Esophagus muscularis mucosa (tissue), 4 donors: ENCODE measurements at regions not wholly inside any gene's neighbourhood (a gene's known extent, or its start where the extent isn't known, plus 50 kb on each side); places are given as distances from the start of the nearest gene placed in this dataset.

ENCODE experiments used
- DNase-seq: peaks from one replicate; pipeline ENCODE4 v3.0.0-alpha.2; 2017; ENCODE audit errors: extremely low spot score
- H3K27ac ChIP-seq, 4 donors: fragments of 200-600 bp; sonication (generic); replicated peaks in 1 of 4; 1 replicate in 3 of 4; 2 replicates in 1 of 4; pipeline ENCODE4 v1.5.1; 2016 to 2019; ENCODE audit warnings: mild to moderate bottlenecking in 1 of 4
- H3K27me3 ChIP-seq, 4 donors: fragments of 200-600 bp; sonication (generic); one replicate each; pipeline versions ENCODE4 v1.5.1 to v1.6.0; 2016 to 2019
- H3K36me3 ChIP-seq, 4 donors: fragments of 200-600 bp; sonication (generic); one replicate each; pipeline ENCODE4 v1.5.1; 2016 to 2019
- H3K4me1 ChIP-seq, 4 donors: fragments of 200-600 bp; sonication (generic); one replicate each; pipeline ENCODE4 v1.5.1; 2016 to 2019
- H3K4me3 ChIP-seq, 4 donors: fragments of 200-600 bp; sonication (generic); 1 replicate in 2 of 4; 2 replicates in 2 of 4; pipeline ENCODE4 v1.5.1; 2016 to 2019; ENCODE audit warnings: mild to moderate bottlenecking in 4 of 4, moderate library complexity in 1 of 4
- H3K9me3 ChIP-seq, 4 donors: fragments of 200-600 bp; sonication (generic); 1 replicate in 3 of 4; 2 replicates in 1 of 4; pipeline ENCODE4 v1.5.1; 2016 to 2019
- CTCF ChIP-seq, 3 experiments: fragments of 200-600 bp in 2 of 3; fragments of 450-650 bp in 1 of 3; sonication (generic) in 2 of 3; IDR thresholded peaks; one replicate each; pipeline ENCODE4 v1.5.1; 2017 to 2019; ENCODE audit warnings: antibody characterized with exemption in 3 of 3, mild to moderate bottlenecking in 2 of 3, moderate library complexity in 1 of 3
- EP300 ChIP-seq: sonication (generic); formaldehyde crosslinking; IDR thresholded peaks from one replicate; pipeline ENCODE4 v1.6.1; 2017; ENCODE audit warnings: antibody characterized with exemption
- POLR2A ChIP-seq: fragments of 450-650 bp; IDR thresholded peaks from one replicate; pipeline ENCODE4 v1.6.1; 2017; ENCODE audit warnings: antibody characterized with exemption, moderate library complexity, mild to moderate bottlenecking, low read depth
- POLR2AphosphoS5 ChIP-seq, 2 donors: sonication (generic); formaldehyde crosslinking; IDR thresholded peaks; one replicate each; pipeline ENCODE4 v1.6.1; 2017; ENCODE audit warnings: antibody characterized with exemption in 2 of 2
- WGBS: methylation state at CpG from one replicate; pipeline ENCODE4 v1.1.5; 2018; 5-methylcytosine and 5-hydroxymethylcytosine counted together
- intact Hi-C: fragments of 100-400 bp; cut with DNase I; formaldehyde crosslinking; loops from one replicate; pipeline ENCODE4 v1.15.1; 2023

- H3K27me3 ChIP-seq, result peaks cover 0 to 66% (median 0%) of the 10 kb centered on the region in 4 donors
- no peak for DNase-seq
- no peak for TF ChIP-seq POLR2AphosphoS5 (IDR thresholded peaks at IDR 0.05)
- no peak for TF ChIP-seq CTCF (IDR thresholded peaks at IDR 0.05)
- no peak for TF ChIP-seq EP300
- TF ChIP-seq POLR2A, result no peak
- intact Hi-C loops, result no loop called here
- H3K27ac ChIP-seq, result no peak overlapping the region
- no peaks in the 10 kb centered on the region for H3K36me3 ChIP-seq
- 73% methylated on average over 4 of the region's 11 CpGs for WGBS
- no peak overlapping the region for H3K4me3 ChIP-seq
- H3K4me1 ChIP-seq, result no peaks in the 10 kb centered on the region
- H3K9me3 ChIP-seq, result no peaks in the 10 kb centered on the region
These were observed 238.6 kb upstream of the CRY1 start for GRCh38 chr12:107331912-107332311.

GRCh38 chr12:107332743-107333142 lies 239.4 kb upstream of the CRY1 start:
- TF ChIP-seq CTCF (IDR thresholded peaks at IDR 0.05) (no peak), POLR2AphosphoS5 (IDR thresholded peaks at IDR 0.05) (no peak), EP300 (no peak), POLR2A (no peak)
- H3K4me3 ChIP-seq, result no peak overlapping the region
- H3K9me3 ChIP-seq, result no peaks in the 10 kb centered on the region
- 70% methylated on average over 3 of the region's 4 CpGs for WGBS
- H3K36me3 ChIP-seq, result no peaks in the 10 kb centered on the region
- H3K27ac ChIP-seq, result no peak overlapping the region
- peaks cover 0 to 68% (median 0%) of the 10 kb centered on the region in 4 donors for H3K27me3 ChIP-seq
- no peak for DNase-seq
- H3K4me1 ChIP-seq, result no peaks in the 10 kb centered on the region
- intact Hi-C loops, result no loop called here

GRCh38 chr12:107335802-107336570 lies 242.6 kb upstream of the CRY1 start:
- intact Hi-C loops, result no loop called here
- Histone ChIP-seq H3K4me3 (no peak overlapping the region), H3K36me3 (no peaks in the 10 kb centered on the region), H3K9me3 (no peaks in the 10 kb centered on the region), H3K4me1 (no peaks in the 10 kb centered on the region), H3K27ac (no peak overlapping the region), H3K27me3 (peaks cover 0 to 58% (median 0%) of the 10 kb centered on the region in 4 donors)
- WGBS, result 78% methylated on average over 10 of the region's 10 CpGs
- no peak for TF ChIP-seq POLR2AphosphoS5 (IDR thresholded peaks at IDR 0.05)
- no peak for TF ChIP-seq CTCF (IDR thresholded peaks at IDR 0.05)
- TF ChIP-seq EP300, result no peak
- no peak for TF ChIP-seq POLR2A
- no peak for DNase-seq

- H3K4me1 ChIP-seq, result no peaks in the 10 kb centered on the region
- H3K9me3 ChIP-seq, result no peaks in the 10 kb centered on the region
- peaks cover 0 to 55% (median 0%) of the 10 kb centered on the region in 4 donors for H3K27me3 ChIP-seq
- no peak overlapping the region for H3K4me3 ChIP-seq
- no peak for TF ChIP-seq EP300
- no peak for TF ChIP-seq POLR2AphosphoS5 (IDR thresholded peaks at IDR 0.05)
- no peak for TF ChIP-seq CTCF (IDR thresholded peaks at IDR 0.05)
- TF ChIP-seq POLR2A, result no peak
- intact Hi-C loops, result no loop called here
- DNase-seq, result no peak
- no peaks in the 10 kb centered on the region for H3K36me3 ChIP-seq
- WGBS, result 36% methylated on average over 4 of the region's 4 CpGs
- no peak overlapping the region for H3K27ac ChIP-seq
These were observed 243.3 kb upstream of the CRY1 start for GRCh38 chr12:107336695-107337094.
